GM12878 (cell line): ENCODE measurements at regions not wholly inside any gene's neighbourhood (a gene's known extent, or its start where the extent isn't known, plus 50 kb on each side); places are given as distances from the start of the nearest gene placed in this dataset.

Experiments
- ATAC-seq: fragments of 200-7000 bp; cut with Tn5 transposase; 3 replicates; pipeline ENCODE4 v1.9.1; 2020; ENCODE audit warnings: mild to moderate bottlenecking, moderate library complexity
- BruUV-seq: library from RNA; stranded (reverse); fragments of 400-500 nt; replicated peaks from 2 replicates; lab custom pipeline; 2021; lab: Mats Ljungman, UMichigan
- CTCF ChIA-PET: fragments of 300-600 bp; sonication (Branson Sonifier 250); formaldehyde crosslinking; extraction: SDS; loops from one replicate; lab custom pipeline; 2021; ENCODE audit warnings: inconsistent platforms; lab: Yijun Ruan, JAX
- POLR2A ChIA-PET: fragments of 350-600 bp; formaldehyde crosslinking; extraction: SDS; loops from one replicate; lab custom pipeline; 2021; ENCODE audit warnings: inconsistent platforms; lab: Charles Lee
- RAD21 ChIA-PET: fragments of 300-600 bp; sonication (Branson Sonifier 250); formaldehyde crosslinking; loops from one replicate; lab custom pipeline; 2023; ENCODE audit warnings: antibody characterized with exemption; ENCODE audit not compliant: unreplicated experiment; lab: Charles Lee
- SMC1A ChIA-PET: fragments of 300-600 bp; sonication (Branson Sonifier 250); formaldehyde crosslinking; loops from one replicate; lab custom pipeline; 2023; ENCODE audit not compliant: unreplicated experiment, uncharacterized antibody; lab: Charles Lee
- DNase-seq: peaks from one replicate; pipeline ENCODE4 v3.0.0-alpha.2; 2011; ENCODE audit warnings: low read depth, low spot score
- FAIRE-seq: peaks from 3 replicates; lab custom pipeline; 2011; peaks lifted over from hg19 to GRCh38; lab: Jason Lieb, UNC
- H2AFZ ChIP-seq: 2 replicates; pipeline ENCODE4 v1.6.0; 2011; ENCODE audit warnings: low read depth, low read length, control low read depth; ENCODE audit not compliant: control insufficient read depth
- H3K27ac ChIP-seq: 2 replicates; pipeline ENCODE4 v1.5.1; 2011; ENCODE audit warnings: control low read depth; ENCODE audit not compliant: control insufficient read depth, insufficient read depth
- H3K27me3 ChIP-seq, 2 experiments: replicated peaks in 1 of 2; 2 replicates each; pipeline versions ENCODE4 v1.6.0 to v1.6.1; 2011; ENCODE audit warnings: low read length in 1 of 2; ENCODE audit not compliant: control insufficient read depth in 2 of 2, insufficient read depth in 2 of 2
- H3K36me3 ChIP-seq, 2 experiments: 2 replicates each; pipeline ENCODE4 v1.5.1; 2011; ENCODE audit warnings: low read length in 1 of 2; ENCODE audit not compliant: control insufficient read depth in 2 of 2, insufficient read depth in 2 of 2
- H3K4me1 ChIP-seq: 2 replicates; pipeline ENCODE4 v1.6.1; 2011; ENCODE audit warnings: mild to moderate bottlenecking, low read length, moderate library complexity, mixed read lengths; ENCODE audit not compliant: control insufficient read depth, insufficient read depth
- H3K4me2 ChIP-seq: 2 replicates; pipeline ENCODE4 v1.6.0; 2011; ENCODE audit warnings: control low read depth; ENCODE audit not compliant: control insufficient read depth, insufficient read depth
- H3K4me3 ChIP-seq: fragments of 200-600 bp; sonication (generic); 2 replicates; pipeline ENCODE4 v1.5.1; 2016
- H3K79me2 ChIP-seq: 2 replicates; pipeline ENCODE4 v1.6.0; 2011; ENCODE audit warnings: low read length; ENCODE audit not compliant: control insufficient read depth, insufficient read depth
- H3K9ac ChIP-seq: 2 replicates; pipeline ENCODE4 v1.8.0; 2011; ENCODE audit warnings: low read length, control low read depth, mixed read lengths; ENCODE audit not compliant: control insufficient read depth, insufficient read depth
- H3K9me3 ChIP-seq: replicated peaks from 3 replicates; pipeline ENCODE4 v1.5.1; 2011; ENCODE audit warnings: mild to moderate bottlenecking, low read length; ENCODE audit not compliant: control insufficient read depth, insufficient read depth
- H4K20me1 ChIP-seq: 2 replicates; pipeline ENCODE4 v1.6.0; 2011; ENCODE audit not compliant: control insufficient read depth, insufficient read depth
- BCL11A ChIP-seq: IDR thresholded peaks from 2 replicates; pipeline ENCODE4 v1.6.1; 2011; ENCODE audit warnings: low read depth, low read length
- GATAD2B ChIP-seq: fragments of 450-650 bp; conservative IDR thresholded peaks from 2 replicates; pipeline ENCODE4 v1.6.1; 2017; ENCODE audit warnings: low read depth, mild to moderate bottlenecking, moderate library complexity
- MEF2B ChIP-seq: fragments of 450-650 bp; IDR thresholded peaks from 2 replicates; pipeline ENCODE4 v1.6.1; 2018; ENCODE audit warnings: mild to moderate bottlenecking, moderate library complexity; ENCODE audit not compliant: partially characterized antibody, poor library complexity, severe bottlenecking
- NFXL1 ChIP-seq: fragments of 450-650 bp; IDR thresholded peaks from 2 replicates; pipeline ENCODE4 v1.6.1; 2017; ENCODE audit warnings: antibody characterized with exemption, mild to moderate bottlenecking, borderline replicate concordance
- RAD51 ChIP-seq: fragments of 450-650 bp; IDR thresholded peaks from 2 replicates; pipeline ENCODE4 v1.6.1; 2016; ENCODE audit warnings: moderate library complexity, mild to moderate bottlenecking, inconsistent platforms
- SMAD1 ChIP-seq: fragments of 450-650 bp; IDR thresholded peaks from 2 replicates; pipeline ENCODE4 v1.6.1; 2018; ENCODE audit warnings: mild to moderate bottlenecking, low read depth; ENCODE audit not compliant: partially characterized antibody
- SUZ12 ChIP-seq: fragments of 200-600 bp; sonication (generic); IDR thresholded peaks from one replicate; pipeline ENCODE4 v1.6.1; 2018; ENCODE audit warnings: antibody characterized with exemption, mild to moderate bottlenecking; ENCODE audit not compliant: unreplicated experiment
- ZNF217 ChIP-seq: fragments of 450-650 bp; IDR thresholded peaks from 2 replicates; pipeline ENCODE4 v1.6.1; 2017; ENCODE audit warnings: antibody characterized with exemption, mild to moderate bottlenecking
- WGBS: methylation state at CpG from one replicate; pipeline ENCODE4 v1.1.6; 2016; ENCODE audit warnings: low lambda C conversion rate; ENCODE audit not compliant: insufficient replicate concordance, insufficient coverage; ENCODE audit errors: missing lambda C conversion rate; 5-methylcytosine and 5-hydroxymethylcytosine counted together
- in situ Hi-C: fragments of 300-500 bp; cut with MboI; formaldehyde crosslinking; loops from 9 replicates; pipeline ENCODE4 v1.14.3; 2018; ENCODE audit warnings: mixed read lengths
- intact Hi-C: fragments of 100-400 bp; cut with micrococcal nuclease; formaldehyde crosslinking; loops from one replicate; pipeline ENCODE4 v1.14.2; 2022; ENCODE audit not compliant: unreplicated experiment
- TF ChIP-seq, protein P1 (sequence below), 3 experiments: IDR thresholded peaks in 2 of 3; conservative IDR thresholded peaks in 1 of 3; 2 replicates each; pipeline ENCODE4 v1.5.1; 2011; ENCODE audit warnings: low read depth in 3 of 3, low read length in 3 of 3, mild to moderate bottlenecking in 3 of 3, control low read depth in 2 of 3, moderate library complexity in 2 of 3, inconsistent platforms in 1 of 3, mixed read lengths in 1 of 3; ENCODE audit not compliant: control insufficient read depth in 2 of 3, insufficient read depth in 1 of 3; ENCODE audit errors: extremely low read depth in 1 of 3

- Histone ChIP-seq H3K27ac (no peak overlapping the region), H3K79me2 (no peaks in the 10 kb centered on the region), H3K4me3 (no peak overlapping the region), H3K36me3 (no peaks in the 10 kb centered on the region), H4K20me1 (no peaks in the 10 kb centered on the region), H2AFZ (no peak overlapping the region), H3K9me3 (no peaks in the 10 kb centered on the region), H3K9ac (no peak overlapping the region), H3K27me3 (no peaks in the 10 kb centered on the region), H3K4me2 (no peak overlapping the region), H3K4me1 (no peaks in the 10 kb centered on the region)
- CTCF ChIA-PET: no interaction called here
- in situ Hi-C loops: no loop called here
- RAD21 ChIA-PET: no interaction called here
- intact Hi-C loops: no loop called here
- TF ChIP-seq NFXL1 (no peak), SMAD1 (no peak)
- BruUV-seq: no TSS peak
- POLR2A ChIA-PET: no interaction called here
- FAIRE-seq: no peak
- SMC1A ChIA-PET: interaction anchor here (0.8 to 1.4 kb wide), 2 partner anchors 9 to 174 kb away, joined by 3 to 5 read pairs; no protein-coding TSS in a partner anchor
- no peak for DNase-seq
- no peak for ATAC-seq
These were observed 468.1 kb upstream of the ACTBL2 start for GRCh38 chr5:57950616-57951228.

- Histone ChIP-seq H2AFZ (no peak overlapping the region), H4K20me1 (no peaks in the 10 kb centered on the region), H3K9me3 (no peaks in the 10 kb centered on the region), H3K4me2 (no peak overlapping the region), H3K27me3 (no peaks in the 10 kb centered on the region), H3K27ac (no peak overlapping the region), H3K4me1 (no peaks in the 10 kb centered on the region), H3K36me3 (no peaks in the 10 kb centered on the region), H3K9ac (no peak overlapping the region), H3K4me3 (no peak overlapping the region), H3K79me2 (no peaks in the 10 kb centered on the region)
- WGBS: 0% methylated on average over 1 of the region's 1 CpG
- POLR2A ChIA-PET: no interaction called here
- BruUV-seq: no TSS peak
- intact Hi-C loops (no loop called here), in situ Hi-C loops (no loop called here)
- CTCF ChIA-PET: no interaction called here
- ATAC-seq (no peak), FAIRE-seq (no peak), DNase-seq (no peak)
- TF ChIP-seq, protein P1, sequence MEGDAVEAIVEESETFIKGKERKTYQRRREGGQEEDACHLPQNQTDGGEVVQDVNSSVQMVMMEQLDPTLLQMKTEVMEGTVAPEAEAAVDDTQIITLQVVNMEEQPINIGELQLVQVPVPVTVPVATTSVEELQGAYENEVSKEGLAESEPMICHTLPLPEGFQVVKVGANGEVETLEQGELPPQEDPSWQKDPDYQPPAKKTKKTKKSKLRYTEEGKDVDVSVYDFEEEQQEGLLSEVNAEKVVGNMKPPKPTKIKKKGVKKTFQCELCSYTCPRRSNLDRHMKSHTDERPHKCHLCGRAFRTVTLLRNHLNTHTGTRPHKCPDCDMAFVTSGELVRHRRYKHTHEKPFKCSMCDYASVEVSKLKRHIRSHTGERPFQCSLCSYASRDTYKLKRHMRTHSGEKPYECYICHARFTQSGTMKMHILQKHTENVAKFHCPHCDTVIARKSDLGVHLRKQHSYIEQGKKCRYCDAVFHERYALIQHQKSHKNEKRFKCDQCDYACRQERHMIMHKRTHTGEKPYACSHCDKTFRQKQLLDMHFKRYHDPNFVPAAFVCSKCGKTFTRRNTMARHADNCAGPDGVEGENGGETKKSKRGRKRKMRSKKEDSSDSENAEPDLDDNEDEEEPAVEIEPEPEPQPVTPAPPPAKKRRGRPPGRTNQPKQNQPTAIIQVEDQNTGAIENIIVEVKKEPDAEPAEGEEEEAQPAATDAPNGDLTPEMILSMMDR (IDR thresholded peaks at IDR 0.05 in 2 of 3, conservative IDR thresholded peaks at IDR 0.05 in 1 of 3; ENCODE audit: control insufficient read depth in 2 of 3, extremely low read depth in 1 of 3, insufficient read depth in 1 of 3, low read depth in 3 of 3, low read length in 3 of 3): no peak
- TF ChIP-seq SUZ12: no peak
- TF ChIP-seq GATAD2B: no peak
- no peak for TF ChIP-seq ZNF217
- no peak for TF ChIP-seq MEF2B
- no peak for TF ChIP-seq BCL11A
- no peak for TF ChIP-seq RAD51
- RAD21 ChIA-PET: no interaction called here
- SMC1A ChIA-PET: no interaction called here
These were observed 465.5 kb upstream of the ACTBL2 start for GRCh38 chr5:57948091-57948490.
